ENCODE measurements at regions not wholly inside any gene's neighbourhood (a gene's known extent, or its start where the extent isn't known, plus 50 kb on each side); places are given as distances from the start of the nearest gene placed in this dataset.
"Not testable (repeated sequence)": the region's sequence is repeated elsewhere in the genome, so short reads cannot be mapped to it uniquely, and the experiment has no call there.

- no peak for DNase-seq
These were observed 116.8 kb upstream of the BEND6 start for GRCh38 chr6:56838016-56838555.

GRCh38 chr6:56837322-56837894 is 117.5 kb upstream of the BEND6 start:
- DNase-seq: no peak

- DNase-seq: no peak
These were observed 119.3 kb upstream of the BEND6 start for GRCh38 chr6:56835612-56836011.

GRCh38 chr6:56833873-56834272 is 121.0 kb upstream of the BEND6 start:
- DNase-seq: no peak

GRCh38 chr6:56833127-56833791 is 121.6 kb upstream of the BEND6 start:
- DNase-seq: no peak

GRCh38 chr6:56832225-56832624 is 122.7 kb upstream of the BEND6 start:
- DNase-seq: no peak

- DNase-seq: no peak
These were observed 123.6 kb upstream of the BEND6 start for GRCh38 chr6:56831334-56831733.

GRCh38 chr6:56827908-56828649 is 126.8 kb upstream of the BEND6 start:
- DNase-seq: no peak

GRCh38 chr6:56824431-56824830 is 130.5 kb upstream of the BEND6 start:
- not testable (repeated sequence) for DNase-seq

- peak in 1 of 2 experiments; percentile 27 for DNase-seq
These were observed 133.9 kb upstream of the BEND6 start for GRCh38 chr6:56821005-56821432.

GRCh38 chr6:56820060-56820459 is 134.8 kb upstream of the BEND6 start:
- DNase-seq: no peak

GRCh38 chr6:56819604-56820003 is 135.3 kb upstream of the BEND6 start:
- no peak for DNase-seq

GRCh38 chr6:56816370-56816769 is 138.5 kb upstream of the BEND6 start:
- DNase-seq: no peak

- no peak for DNase-seq
These were observed 139.5 kb upstream of the BEND6 start for GRCh38 chr6:56815436-56815835.

GRCh38 chr6:56814802-56815201 is 140.1 kb upstream of the BEND6 start:
- no peak for DNase-seq

- no peak for DNase-seq
These were observed 140.6 kb upstream of the BEND6 start for GRCh38 chr6:56814308-56814707.

- DNase-seq: not testable (repeated sequence)
These were observed 142.1 kb upstream of the BEND6 start for GRCh38 chr6:56812851-56813250.

GRCh38 chr6:56808871-56809359 is 146.0 kb upstream of the BEND6 start:
- peak; percentile 53 to 75 for DNase-seq

- DNase-seq: no peak
These were observed 146.9 kb upstream of the BEND6 start for GRCh38 chr6:56807989-56808337.

GRCh38 chr6:56807326-56807988 is 147.4 kb upstream of the BEND6 start:
- no peak for DNase-seq

GRCh38 chr6:56806368-56806767 is 148.5 kb upstream of the BEND6 start:
- DNase-seq: peak; percentile 37 to 61

- DNase-seq: no peak
These were observed 149.9 kb upstream of the BEND6 start for GRCh38 chr6:56804996-56805395.

- no peak for DNase-seq
These were observed 151.3 kb upstream of the BEND6 start for GRCh38 chr6:56803594-56803993.

All from SHP77 (cell line).